ENCODE measurements at regions not wholly inside any gene's neighbourhood (a gene's known extent, or its start where the extent isn't known, plus 50 kb on each side); places are given as distances from the start of the nearest gene placed in this dataset.
"Not testable (repeated sequence)": the region's sequence is repeated elsewhere in the genome, so short reads cannot be mapped to it uniquely, and the experiment has no call there.

- DNase-seq (ENCODE audit: low read depth) = no peak
Observed at GRCh38 chr6:76774781-76775384, 688.4 kb downstream of the HTR1B start.

- no peak for DNase-seq (ENCODE audit: low read depth)
Observed at GRCh38 chr6:76772951-76773350, 690.3 kb downstream of the HTR1B start.

GRCh38 chr6:76771059-76771634 is 692.1 kb downstream of the HTR1B start:
- DNase-seq (ENCODE audit: low read depth) = no peak

GRCh38 chr6:76770281-76770680 is 693.0 kb downstream of the HTR1B start:
- no peak for DNase-seq (ENCODE audit: low read depth)

GRCh38 chr6:76768556-76768955 is 694.7 kb downstream of the HTR1B start:
- no peak for DNase-seq (ENCODE audit: low read depth)

GRCh38 chr6:76764057-76764456 is 691.6 kb upstream of the IMPG1 start:
- no peak for DNase-seq (ENCODE audit: low read depth)

- DNase-seq (ENCODE audit: low read depth) = no peak
Observed at GRCh38 chr6:76752841-76753240, 680.4 kb upstream of the IMPG1 start.

GRCh38 chr6:76745388-76745787 is 672.9 kb upstream of the IMPG1 start:
- DNase-seq (ENCODE audit: low read depth) = not testable (repeated sequence)

GRCh38 chr6:76744151-76744720 is 671.8 kb upstream of the IMPG1 start:
- not testable (repeated sequence) for DNase-seq (ENCODE audit: low read depth)

- no peak for DNase-seq (ENCODE audit: low read depth)
Observed at GRCh38 chr6:76742919-76743318, 670.5 kb upstream of the IMPG1 start.

- DNase-seq (ENCODE audit: low read depth) = no peak
Observed at GRCh38 chr6:76719449-76719848, 647.0 kb upstream of the IMPG1 start.

- DNase-seq (ENCODE audit: low read depth) = no peak
Observed at GRCh38 chr6:76708641-76709331, 636.3 kb upstream of the IMPG1 start.

- DNase-seq (ENCODE audit: low read depth) = no peak
Observed at GRCh38 chr6:76707630-76708029, 635.2 kb upstream of the IMPG1 start.

- DNase-seq (ENCODE audit: low read depth) = no peak
Observed at GRCh38 chr6:76706631-76707030, 634.2 kb upstream of the IMPG1 start.

GRCh38 chr6:76706086-76706485 is 633.6 kb upstream of the IMPG1 start:
- DNase-seq (ENCODE audit: low read depth) = no peak

- DNase-seq (ENCODE audit: low read depth) = no peak
Observed at GRCh38 chr6:76703786-76704185, 631.3 kb upstream of the IMPG1 start.

- DNase-seq (ENCODE audit: low read depth) = no peak
Observed at GRCh38 chr6:76703285-76703684, 630.8 kb upstream of the IMPG1 start.

- DNase-seq (ENCODE audit: low read depth) = no peak
Observed at GRCh38 chr6:76702187-76702586, 629.7 kb upstream of the IMPG1 start.

- DNase-seq (ENCODE audit: low read depth) = no peak
Observed at GRCh38 chr6:76701610-76702009, 629.1 kb upstream of the IMPG1 start.

- no peak for DNase-seq (ENCODE audit: low read depth)
Observed at GRCh38 chr6:76697585-76697984, 625.1 kb upstream of the IMPG1 start.

- DNase-seq (ENCODE audit: low read depth) = no peak
Observed at GRCh38 chr6:76694795-76695194, 622.3 kb upstream of the IMPG1 start.

GRCh38 chr6:76684875-76685274 is 612.4 kb upstream of the IMPG1 start:
- DNase-seq (ENCODE audit: low read depth) = no peak

- DNase-seq (ENCODE audit: low read depth) = no peak
Observed at GRCh38 chr6:76683985-76684384, 611.5 kb upstream of the IMPG1 start.

All from HS-5 (cell line).